GM23248 (cell line): ENCODE measurements at regions not wholly inside any gene's neighbourhood (a gene's known extent, or its start where the extent isn't known, plus 50 kb on each side); places are given as distances from the start of the nearest gene placed in this dataset.
A peak's percentile ranks its signal among the peaks of the same experiment; 100 is the strongest.

Experiments
- DNase-seq: peaks from one replicate; pipeline ENCODE4 v3.0.0-alpha.2; 2015
- H2AFZ ChIP-seq: fragments of 200-600 bp; sonication (generic); 2 replicates; pipeline ENCODE4 v1.6.1; 2016; ENCODE audit warnings: antibody characterized with exemption
- H3F3A ChIP-seq: fragments of 200-600 bp; sonication (generic); 2 replicates; pipeline ENCODE4 v1.6.1; 2016; ENCODE audit warnings: mild to moderate bottlenecking, antibody characterized with exemption, mixed run types; ENCODE audit not compliant: insufficient read depth
- H3K27ac ChIP-seq: fragments of 200-600 bp; sonication (generic); 2 replicates; pipeline ENCODE4 v1.5.1; 2016; ENCODE audit warnings: mild to moderate bottlenecking
- H3K27me3 ChIP-seq: fragments of 200-600 bp; sonication (generic); replicated peaks from 2 replicates; pipeline ENCODE4 v1.6.1; 2016; ENCODE audit warnings: mild to moderate bottlenecking; ENCODE audit not compliant: insufficient read depth
- H3K36me3 ChIP-seq: fragments of 200-600 bp; sonication (generic); 2 replicates; pipeline ENCODE4 v1.6.1; 2016; ENCODE audit warnings: low read depth, mild to moderate bottlenecking
- H3K4me1 ChIP-seq: fragments of 200-600 bp; sonication (generic); 2 replicates; pipeline ENCODE4 v1.6.1; 2016; ENCODE audit warnings: mild to moderate bottlenecking; ENCODE audit not compliant: insufficient read depth
- H3K4me2 ChIP-seq: fragments of 200-600 bp; sonication (generic); one replicate; pipeline ENCODE4 v1.6.1; 2016; ENCODE audit warnings: mild to moderate bottlenecking; ENCODE audit not compliant: unreplicated experiment
- H3K4me3 ChIP-seq: fragments of 200-600 bp; sonication (generic); 2 replicates; pipeline ENCODE4 v1.5.1; 2016; ENCODE audit warnings: mild to moderate bottlenecking
- H3K79me2 ChIP-seq: fragments of 200-600 bp; sonication (generic); 2 replicates; pipeline ENCODE4 v1.6.1; 2016; ENCODE audit warnings: mild to moderate bottlenecking; ENCODE audit not compliant: insufficient read depth
- H3K9ac ChIP-seq: fragments of 200-600 bp; sonication (generic); 2 replicates; pipeline ENCODE4 v1.6.1; 2016; ENCODE audit warnings: mild to moderate bottlenecking
- H3K9me2 ChIP-seq: fragments of 200-600 bp; sonication (generic); 2 replicates; pipeline ENCODE4 v1.6.1; 2016; ENCODE audit warnings: mixed run types, mild to moderate bottlenecking, moderate library complexity; ENCODE audit not compliant: insufficient read depth
- H3K9me3 ChIP-seq: fragments of 200-600 bp; sonication (generic); one replicate; pipeline ENCODE4 v1.6.1; 2017; ENCODE audit warnings: low read depth
- H4K20me1 ChIP-seq: fragments of 200-600 bp; sonication (generic); 2 replicates; pipeline ENCODE4 v1.6.0; 2016; ENCODE audit not compliant: insufficient read depth
- EZH2 ChIP-seq: fragments of 200-600 bp; sonication (generic); IDR thresholded peaks from 2 replicates; pipeline ENCODE4 v1.6.1; 2018; ENCODE audit warnings: antibody characterized with exemption, mild to moderate bottlenecking; ENCODE audit not compliant: insufficient read depth, poor library complexity, severe bottlenecking
- EZH2phosphoT487 ChIP-seq: fragments of 200-600 bp; sonication (generic); IDR thresholded peaks from 2 replicates; pipeline ENCODE4 v1.6.1; 2018; ENCODE audit warnings: antibody characterized with exemption, moderate library complexity, mild to moderate bottlenecking, low read depth; ENCODE audit not compliant: insufficient read depth
- WGBS, 2 experiments: methylation state at CpG; one replicate each; pipeline ENCODE4 v1.1.6; 2015 to 2017; ENCODE audit warnings: low lambda C conversion rate in 2 of 2, low coverage in 1 of 2; ENCODE audit errors: missing lambda C conversion rate in 2 of 2; 5-methylcytosine and 5-hydroxymethylcytosine counted together
- in situ Hi-C: fragments of 300-500 bp; cut with MboI; formaldehyde crosslinking; loops from 2 replicates; pipeline ENCODE4 v1.15.0; 2020

DNA sequence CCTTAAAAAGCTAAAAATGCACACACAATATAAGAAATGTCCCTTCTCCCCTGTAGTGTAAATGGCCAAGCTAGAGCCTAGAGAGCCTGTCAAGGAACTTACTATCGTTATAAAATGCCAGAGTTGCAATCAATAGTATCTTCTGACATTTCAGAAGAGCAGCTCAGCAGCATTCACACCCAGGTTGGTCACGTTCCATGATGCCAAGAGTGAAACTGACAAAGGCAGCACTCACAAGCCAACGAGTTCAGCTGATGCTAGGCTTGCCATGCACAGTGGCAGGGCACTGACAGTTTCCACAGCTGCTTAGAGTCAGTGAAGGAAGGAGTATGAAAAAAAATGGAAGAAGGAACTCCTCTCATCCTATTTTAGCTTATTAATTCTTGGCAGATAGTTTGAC, 331.4 kb upstream of the CCDC54 start:
- H2AFZ ChIP-seq: peak overlapping the region; percentile 59; the same call in 1 of the 2 replicates
- no peak for TF ChIP-seq EZH2phosphoT487
- TF ChIP-seq EZH2: no peak

DNA sequence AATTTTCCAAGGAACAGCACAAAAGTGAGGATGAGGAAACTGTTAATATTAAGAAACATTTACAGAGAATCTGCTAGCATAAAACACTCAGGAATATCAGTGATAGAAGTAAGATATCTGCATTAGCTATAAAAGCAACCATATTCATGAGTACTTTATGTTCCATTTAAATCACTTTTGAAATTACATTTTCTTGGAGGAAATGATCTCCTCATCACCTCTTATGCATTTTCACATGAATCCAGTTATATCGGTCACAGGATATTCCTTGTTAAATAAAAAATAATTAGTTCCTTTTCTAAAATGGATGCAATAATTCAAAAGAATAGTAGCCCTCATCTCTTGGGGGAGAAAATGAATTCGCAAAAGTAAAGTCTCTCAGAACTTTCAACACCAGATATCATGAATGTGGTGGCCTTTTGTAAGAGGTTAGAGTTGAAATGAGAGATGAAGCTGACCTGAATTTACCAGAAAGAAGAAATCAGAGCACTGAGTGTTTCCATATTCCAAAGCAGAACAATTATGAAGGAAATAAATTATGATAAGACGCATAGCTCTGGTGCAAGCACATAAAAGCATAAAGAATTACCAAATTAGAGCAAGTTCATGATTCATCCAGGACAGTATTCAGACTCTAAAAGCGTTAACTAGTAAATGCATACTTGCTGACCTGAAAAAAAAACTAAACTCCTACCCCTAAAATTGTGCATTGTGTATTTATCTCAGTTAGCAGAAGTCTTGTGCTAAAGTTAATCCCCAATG, 321.9 kb upstream of the CCDC54 start:
- H3F3A ChIP-seq: no peaks in the 10 kb centered on the region
- TF ChIP-seq EZH2 (no peak), EZH2phosphoT487 (no peak)
- H3K27ac ChIP-seq: no peak overlapping the region
- no peaks in the 10 kb centered on the region for H3K36me3 ChIP-seq
- no peak overlapping the region for H3K4me2 ChIP-seq
- no peaks in the 10 kb centered on the region for H3K9me3 ChIP-seq
- DNase-seq: no peak
- 0 out of 2 replicates have a peak overlapping the region, but pooled peaks have one; percentile 0 for H2AFZ ChIP-seq
- no peak overlapping the region for H3K4me3 ChIP-seq
- in situ Hi-C loops: loop anchor here (10.0 to 25.0 kb wide), 2 partner anchors 431 to 1368 kb away; no protein-coding TSS in a partner anchor
- no peak overlapping the region for H3K9ac ChIP-seq
- WGBS, 2 experiments: 86 to 88% methylated on average over 4 of the region's 4 CpGs
- H3K27me3 ChIP-seq: no peaks in the 10 kb centered on the region
- no peaks in the 10 kb centered on the region for H4K20me1 ChIP-seq
- no peaks in the 10 kb centered on the region for H3K9me2 ChIP-seq
- no peaks in the 10 kb centered on the region for H3K4me1 ChIP-seq
- H3K79me2 ChIP-seq: no peaks in the 10 kb centered on the region

More for the DNA sequence above, 331.4 kb upstream of the CCDC54 start:
- Histone ChIP-seq H3K9me3 (no peaks in the 10 kb centered on the region), H3K4me2 (no peak overlapping the region), H3K79me2 (no peaks in the 10 kb centered on the region), H3K36me3 (no peaks in the 10 kb centered on the region), H4K20me1 (no peaks in the 10 kb centered on the region), H3K9me2 (no peaks in the 10 kb centered on the region), H3K27me3 (no peaks in the 10 kb centered on the region), H3K27ac (no peak overlapping the region), H3K9ac (no peak overlapping the region), H3K4me3 (no peak overlapping the region), H3F3A (no peaks in the 10 kb centered on the region), H3K4me1 (no peaks in the 10 kb centered on the region)
- in situ Hi-C loops: no loop called here
- 13 to 18% methylated on average over 3 of the region's 3 CpGs for WGBS, 2 experiments
- no peak for DNase-seq

- no peaks in the 10 kb centered on the region for H3K27me3 ChIP-seq
- in situ Hi-C loops: loop anchor here (25.0 kb wide), 1 partner anchor 1374 kb away; no protein-coding TSS in a partner anchor
- WGBS, 2 experiments: 100% methylated on average over 1 of the region's 1 CpG
- H3K79me2 ChIP-seq: no peaks in the 10 kb centered on the region
- H4K20me1 ChIP-seq: no peaks in the 10 kb centered on the region
- TF ChIP-seq EZH2 (no peak), EZH2phosphoT487 (no peak)
- peaks cover 49% of the 10 kb centered on the region for H3K4me1 ChIP-seq
- DNase-seq: peak; percentile 23
- no peaks in the 10 kb centered on the region for H3K9me3 ChIP-seq
- no peak overlapping the region for H3K4me3 ChIP-seq
- no peaks in the 10 kb centered on the region for H3K36me3 ChIP-seq
- H3F3A ChIP-seq: peaks cover 32% of the 10 kb centered on the region
- peak overlapping the region; percentile 8 for H3K4me2 ChIP-seq
- no peak overlapping the region for H3K9ac ChIP-seq
- H2AFZ ChIP-seq: peak overlapping the region; percentile 59
- no peaks in the 10 kb centered on the region for H3K9me2 ChIP-seq
- H3K27ac ChIP-seq: no peak overlapping the region
Measured at GRCh38 chr3:107061466-107061865, 315.8 kb upstream of the CCDC54 start.

GRCh38 chr3:107062310-107062709, 314.9 kb upstream of the CCDC54 start:
- H3K4me2 ChIP-seq: peak overlapping the region; percentile 45
- no peak overlapping the region for H3K9ac ChIP-seq
- no peaks in the 10 kb centered on the region for H3K9me2 ChIP-seq
- H3K27ac ChIP-seq: peak overlapping the region; percentile 52; the same call in 1 of the 2 replicates
- H3K36me3 ChIP-seq: no peaks in the 10 kb centered on the region
- peaks cover 49% of the 10 kb centered on the region for H3K4me1 ChIP-seq
- in situ Hi-C loops: loop anchor here (25.0 kb wide), 1 partner anchor 1375 kb away; no protein-coding TSS in a partner anchor
- H3F3A ChIP-seq: peaks cover 32% of the 10 kb centered on the region
- no peaks in the 10 kb centered on the region for H4K20me1 ChIP-seq
- no peak overlapping the region for H3K4me3 ChIP-seq
- WGBS, 2 experiments: 92 to 95% methylated on average over 1 of the region's 1 CpG
- no peaks in the 10 kb centered on the region for H3K27me3 ChIP-seq
- no peaks in the 10 kb centered on the region for H3K9me3 ChIP-seq
- peak overlapping the region; percentile 59; the same call in 1 of the 2 replicates for H2AFZ ChIP-seq
- no peaks in the 10 kb centered on the region for H3K79me2 ChIP-seq
- TF ChIP-seq EZH2phosphoT487: no peak
- no peak for TF ChIP-seq EZH2
- DNase-seq: no peak
